H1 (cell line): ENCODE measurements at regions not wholly inside any gene's neighbourhood (a gene's known extent, or its start where the extent isn't known, plus 50 kb on each side); places are given as distances from the start of the nearest gene placed in this dataset.
A peak's percentile ranks its signal among the peaks of the same experiment; 100 is the strongest.

ENCODE experiments used
- CTCF ChIA-PET: fragments of 300-600 bp; sonication (Branson Sonifier 250); formaldehyde crosslinking; loops from one replicate; lab custom pipeline; 2021; ENCODE audit not compliant: partially characterized antibody; lab: Charles Lee
- POLR2A ChIA-PET: fragments of 300-600 bp; sonication (Branson Sonifier 250); formaldehyde crosslinking; loops from one replicate; lab custom pipeline; 2021; ENCODE audit warnings: inconsistent platforms; ENCODE audit not compliant: partially characterized antibody; lab: Charles Lee
- DNase-seq, 2 experiments: peaks; one replicate each; pipeline versions ENCODE4 v3.0.0 to v3.0.0-alpha.2; 2010 to 2022; ENCODE audit warnings: low spot score in 2 of 2, low read depth in 1 of 2, mixed read lengths in 1 of 2
- FAIRE-seq: peaks from 2 replicates; lab custom pipeline; 2011; peaks lifted over from hg19 to GRCh38; lab: Jason Lieb, UNC
- H2AFZ ChIP-seq: 2 replicates; pipeline ENCODE4 v1.8.1; 2012; ENCODE audit warnings: low read length, inconsistent platforms
- H2AK5ac ChIP-seq: 2 replicates; pipeline ENCODE4 v1.6.1; 2013; ENCODE audit warnings: low read depth, low read length
- H2BK120ac ChIP-seq: replicated peaks from 2 replicates; pipeline ENCODE3; 2013; ENCODE audit warnings: low read depth, low read length, inconsistent platforms
- H2BK12ac ChIP-seq: 2 replicates; pipeline ENCODE4 v1.6.1; 2013; ENCODE audit warnings: low read depth, low read length
- H2BK15ac ChIP-seq: 2 replicates; pipeline ENCODE4 v1.6.1; 2013; ENCODE audit warnings: low read length
- H2BK20ac ChIP-seq: 2 replicates; pipeline ENCODE4 v1.6.1; 2013; ENCODE audit warnings: low read length
- H2BK5ac ChIP-seq: 2 replicates; pipeline ENCODE4 v1.6.1; 2013; ENCODE audit warnings: low read depth, low read length
- H3K14ac ChIP-seq: 2 replicates; pipeline ENCODE4 v1.6.1; 2013; ENCODE audit warnings: inconsistent platforms; ENCODE audit not compliant: insufficient read length
- H3K18ac ChIP-seq: 2 replicates; pipeline ENCODE4 v1.6.1; 2013; ENCODE audit warnings: low read length; ENCODE audit errors: extremely low read depth
- H3K23ac ChIP-seq: 2 replicates; pipeline ENCODE4 v1.6.1; 2013; ENCODE audit warnings: inconsistent platforms; ENCODE audit not compliant: insufficient read length
- H3K23me2 ChIP-seq: 2 replicates; pipeline ENCODE4 v1.6.1; 2013; ENCODE audit warnings: low read depth, low read length
- H3K27ac ChIP-seq: 2 replicates; pipeline ENCODE4 v1.6.1; 2011; ENCODE audit warnings: low read depth, low read length, inconsistent platforms
- H3K27me3 ChIP-seq, 4 experiments: replicated peaks in 1 of 4; 1 replicate in 1 of 4; 2 replicates in 3 of 4; pipeline versions ENCODE4 v1.6.1 to v1.8.1; 2011 to 2013; ENCODE audit warnings: low read length in 3 of 4, mild to moderate bottlenecking in 3 of 4, inconsistent platforms in 2 of 4, mixed read lengths in 2 of 4, moderate library complexity in 1 of 4; ENCODE audit not compliant: control insufficient read depth in 3 of 4, insufficient read depth in 3 of 4; ENCODE audit errors: extremely low read depth in 1 of 4
- H3K36me3 ChIP-seq, 4 experiments: 2 replicates each; pipeline versions ENCODE4 v1.6.1 to v1.8.1; 2011 to 2013; ENCODE audit warnings: mild to moderate bottlenecking in 4 of 4, low read length in 3 of 4, moderate library complexity in 2 of 4, control low read depth in 1 of 4, inconsistent platforms in 1 of 4; ENCODE audit not compliant: insufficient read depth in 4 of 4, control insufficient read depth in 2 of 4
- H3K4ac ChIP-seq: replicated peaks from 2 replicates; pipeline ENCODE3; 2013; ENCODE audit warnings: low read length, low read depth, mixed read lengths, inconsistent platforms; ENCODE audit not compliant: insufficient read length
- H3K4me1 ChIP-seq, 4 experiments: replicated peaks in 1 of 4; 1 replicate in 1 of 4; 2 replicates in 3 of 4; pipeline versions ENCODE4 v1.6.1 to v1.8.1; 2011 to 2013; ENCODE audit warnings: low read length in 3 of 4, inconsistent platforms in 2 of 4, mixed read lengths in 1 of 4; ENCODE audit not compliant: insufficient read depth in 4 of 4, control insufficient read depth in 3 of 4
- H3K4me2 ChIP-seq, 2 experiments: 2 replicates each; pipeline versions ENCODE4 v1.6.1 to v1.8.1; 2011 to 2013; ENCODE audit warnings: low read depth in 2 of 2, low read length in 2 of 2, control low read depth in 1 of 2, inconsistent platforms in 1 of 2, mild to moderate bottlenecking in 1 of 2; ENCODE audit not compliant: insufficient read depth in 1 of 2
- H3K4me3 ChIP-seq, 4 experiments: fragments of 200-600, 300-600 bp in 1 of 4; sonication (generic), shearing (Covaris generic), sonication (Bioruptor Twin) in 1 of 4; 2 replicates each; pipeline versions ENCODE4 v1.5.1 to v1.8.1; 2011 to 2016; ENCODE audit warnings: low read length in 4 of 4, low read depth in 3 of 4, control low read depth in 2 of 4, inconsistent platforms in 2 of 4, mild to moderate bottlenecking in 2 of 4, mixed read lengths in 1 of 4, moderate library complexity in 1 of 4; ENCODE audit not compliant: insufficient read depth in 2 of 4; ENCODE audit errors: extremely low read depth in 1 of 4
- H3K56ac ChIP-seq: replicated peaks from 2 replicates; pipeline ENCODE3; 2013; ENCODE audit warnings: low read depth, mild to moderate bottlenecking, mixed read lengths, low read length, inconsistent platforms; ENCODE audit not compliant: insufficient read length
- H3K79me1 ChIP-seq: 2 replicates; pipeline ENCODE4 v1.6.1; 2013; ENCODE audit warnings: low read depth, low read length, control low read depth
- H3K79me2 ChIP-seq, 2 experiments: 2 replicates each; pipeline versions ENCODE4 v1.6.1 to v1.8.1; 2012 to 2013; ENCODE audit warnings: low read length in 2 of 2, mild to moderate bottlenecking in 2 of 2, inconsistent platforms in 1 of 2; ENCODE audit not compliant: insufficient read depth in 2 of 2, control insufficient read depth in 1 of 2
- H3K9ac ChIP-seq, 4 experiments: replicated peaks in 1 of 4; 1 replicate in 1 of 4; 2 replicates in 3 of 4; pipeline versions ENCODE4 v1.6.1 to v1.8.1; 2011 to 2013; ENCODE audit warnings: low read depth in 3 of 4, low read length in 3 of 4, control low read depth in 2 of 4, mild to moderate bottlenecking in 2 of 4, moderate library complexity in 2 of 4, inconsistent platforms in 1 of 4; ENCODE audit errors: extremely low read depth in 1 of 4
- H3K9me3 ChIP-seq, 2 experiments: 2 replicates each; pipeline versions ENCODE4 v1.6.1 to v1.8.1; 2012 to 2013; ENCODE audit warnings: mild to moderate bottlenecking in 2 of 2, moderate library complexity in 2 of 2, control low read depth in 1 of 2, inconsistent platforms in 1 of 2, low read depth in 1 of 2, low read length in 1 of 2, mixed read lengths in 1 of 2; ENCODE audit not compliant: insufficient read depth in 2 of 2
- H4K20me1 ChIP-seq, 2 experiments: replicated peaks in 1 of 2; 2 replicates each; pipeline versions ENCODE3 to v1.8.1; 2011 to 2013; ENCODE audit warnings: inconsistent platforms in 2 of 2, low read length in 2 of 2, mild to moderate bottlenecking in 1 of 2; ENCODE audit not compliant: insufficient read depth in 2 of 2, control insufficient read depth in 1 of 2
- H4K5ac ChIP-seq: 2 replicates; pipeline ENCODE4 v1.6.1; 2013; ENCODE audit warnings: low read length, low read depth, mixed read lengths, inconsistent platforms; ENCODE audit not compliant: insufficient read length
- H4K8ac ChIP-seq: 2 replicates; pipeline ENCODE4 v1.8.0; 2013; ENCODE audit warnings: mild to moderate bottlenecking, moderate library complexity, low read length, inconsistent platforms; ENCODE audit not compliant: insufficient read depth; ENCODE audit errors: extremely low read depth
- H4K91ac ChIP-seq: replicated peaks from 2 replicates; pipeline ENCODE3; 2013; ENCODE audit warnings: low read length, mixed read lengths, inconsistent platforms; ENCODE audit not compliant: insufficient read length
- BACH1 ChIP-seq: IDR thresholded peaks from 2 replicates; pipeline ENCODE4 v1.6.1; 2012; ENCODE audit warnings: low read length, improper control_type of control experiment
- BCL11A ChIP-seq, 2 experiments: IDR thresholded peaks; one replicate each; pipeline ENCODE4 v1.6.1; 2011; ENCODE audit warnings: low read depth in 2 of 2, low read length in 2 of 2, mild to moderate bottlenecking in 2 of 2
- CBX5 ChIP-seq: fragments of 300-800, 300-1000 bp; sonication (generic); IDR thresholded peaks from 2 replicates; pipeline ENCODE4 v1.7.1; 2016; ENCODE audit warnings: antibody characterized with exemption, low read length, low read depth
- CBX8 ChIP-seq: fragments of 300-800, 300-1000 bp; sonication (generic); IDR thresholded peaks from 2 replicates; pipeline ENCODE4 v1.7.1; 2016; ENCODE audit warnings: low read depth, low read length, borderline replicate concordance
- CEBPB ChIP-seq: IDR thresholded peaks from 2 replicates; pipeline ENCODE4 v1.6.1; 2012; ENCODE audit warnings: low read depth, low read length
- CHD2 ChIP-seq: IDR thresholded peaks from 2 replicates; pipeline ENCODE4 v1.6.1; 2012; ENCODE audit warnings: low read length, improper control_type of control experiment
- POLR2AphosphoS5 ChIP-seq: IDR thresholded peaks from 2 replicates; pipeline ENCODE4 v1.6.1; 2011; ENCODE audit warnings: low read depth, low read length
- SP1 ChIP-seq: IDR thresholded peaks from 2 replicates; pipeline ENCODE4 v1.6.1; 2011; ENCODE audit warnings: low read depth, low read length
- SP2 ChIP-seq: IDR thresholded peaks from 2 replicates; pipeline ENCODE4 v1.6.1; 2012; ENCODE audit warnings: mild to moderate bottlenecking, low read length, inconsistent platforms
- SP4 ChIP-seq: IDR thresholded peaks from 2 replicates; pipeline ENCODE4 v1.6.1; 2012; ENCODE audit warnings: low read length, inconsistent platforms
- SRF ChIP-seq: IDR thresholded peaks from 2 replicates; pipeline ENCODE4 v1.6.1; 2011; ENCODE audit warnings: mild to moderate bottlenecking, low read depth, low read length, moderate library complexity
- TBP ChIP-seq: IDR thresholded peaks from 2 replicates; pipeline ENCODE4 v1.6.1; 2011; ENCODE audit warnings: low read depth, low read length, improper control_type of control experiment
- TEAD4 ChIP-seq: IDR thresholded peaks from 2 replicates; pipeline ENCODE4 v1.6.1; 2012; ENCODE audit warnings: low read depth, low read length, inconsistent platforms, mixed read lengths
- WGBS, 2 experiments: shearing (Covaris generic) in 1 of 2; methylation state at CpG; one replicate each; pipeline versions ENCODE4 v1.1.6 to v1.1.7; 2013 to 2015; ENCODE audit warnings: low lambda C conversion rate in 2 of 2, mixed read lengths in 2 of 2, inconsistent platforms in 1 of 2, low coverage in 1 of 2, missing lambda C conversion rate in 1 of 2; ENCODE audit not compliant: insufficient replicate concordance in 2 of 2, insufficient coverage in 1 of 2, insufficient read length in 1 of 2; ENCODE audit errors: extremely low coverage in 1 of 2, missing lambda C conversion rate in 1 of 2; 5-methylcytosine and 5-hydroxymethylcytosine counted together

DNA sequence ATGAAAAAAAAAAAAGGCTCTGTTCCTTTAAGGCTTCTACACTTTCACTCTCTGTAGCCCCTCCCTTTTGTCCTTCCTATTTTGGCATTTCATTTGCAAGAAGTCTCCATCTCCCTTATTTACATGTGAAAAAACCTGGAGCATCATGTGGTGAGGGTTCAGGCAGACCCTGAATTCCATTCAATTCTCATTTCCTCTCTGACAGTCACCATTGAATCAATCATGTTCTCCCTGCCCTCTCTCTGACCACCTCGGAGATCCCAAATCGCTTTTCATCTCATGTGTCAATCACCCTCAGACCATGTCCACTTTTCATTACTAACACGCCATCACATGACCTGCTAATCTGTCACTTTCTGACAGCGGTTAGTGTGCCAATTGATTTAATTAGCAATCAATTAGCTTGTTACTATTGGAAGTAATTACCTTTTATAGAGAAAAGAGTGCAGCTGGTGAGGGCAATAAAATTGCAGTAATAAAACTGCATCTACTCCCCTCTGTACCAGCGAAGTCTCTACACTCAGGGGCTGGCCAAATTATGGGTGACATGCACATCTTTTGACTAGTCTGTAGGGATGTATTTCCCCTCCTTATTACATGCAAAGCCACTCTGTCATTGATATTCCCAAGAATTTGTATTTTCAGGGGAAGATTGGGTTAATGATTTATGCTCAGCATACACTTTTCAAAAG, 317.4 kb downstream of the EN1 start:
- Histone ChIP-seq H4K20me1 (no peaks in the 10 kb centered on the region), H3K14ac (no peak overlapping the region), H3K79me2 (no peaks in the 10 kb centered on the region), H3K9me3 (no peaks in the 10 kb centered on the region), H4K91ac (peak overlapping the region; percentile 22), H2BK12ac (no peak overlapping the region), H3K23ac (no peak overlapping the region), H3K4me3 (peak overlapping the region in 1 of 4 experiments; percentile 34; a peak in 1 of 8 replicates), H2BK5ac (peak overlapping the region; percentile 71; the same call in 1 of the 2 replicates), H3K4ac (peak overlapping the region; percentile 8), H2BK15ac (no peak overlapping the region), H4K8ac (no peak overlapping the region), H4K5ac (no peak overlapping the region), H3K79me1 (no peaks in the 10 kb centered on the region), H3K18ac (peak overlapping the region; percentile 91), H3K4me2 (peak overlapping the region; percentile 55 to 65), H3K56ac (no peak overlapping the region), H2BK120ac (peak overlapping the region; percentile 65), H3K9ac (no peak overlapping the region), H3K27ac (no peak overlapping the region), H3K27me3 (0 out of 7 replicates have a peak, but pooled peaks cover 0 to 2% (median 0%) of the 10 kb centered on the region in 4 experiments), H2AFZ (no peak overlapping the region), H3K4me1 (peaks cover 5 to 22% (median 13%) of the 10 kb centered on the region in 4 experiments; a peak in 5 of 7 replicates), H3K23me2 (peaks cover 2% of the 10 kb centered on the region; the same call in 1 of the 2 replicates), H2AK5ac (0 out of 2 replicates have a peak overlapping the region, but pooled peaks have one; percentile 1), H2BK20ac (peak overlapping the region; percentile 63; the same call in 1 of the 2 replicates), H3K36me3 (no peaks in the 10 kb centered on the region)
- CTCF ChIA-PET = interaction anchor here (1.4 kb wide), 1 partner anchor 9 kb away, joined by 9 read pairs; no protein-coding TSS in a partner anchor
- peak in 1 of 2 experiments; percentile 49 for DNase-seq
- 21% methylated on average over 5 of the region's 5 CpGs; no CpG with 5 or more reads in 1 of the 2 experiments for WGBS, 2 experiments
- peak; percentile 94 for FAIRE-seq
- TF ChIP-seq POLR2AphosphoS5 = no peak
- no peak for TF ChIP-seq CHD2
- no peak for TF ChIP-seq TBP
- TF ChIP-seq SRF = no peak
- TF ChIP-seq BCL11A (IDR thresholded peaks at IDR 0.05; ENCODE audit: low read depth in 2 of 2, low read length in 2 of 2) = no peak
- no peak for TF ChIP-seq SP2
- no peak for TF ChIP-seq CBX5
- TF ChIP-seq CEBPB = no peak
- no peak for TF ChIP-seq CBX8
- TF ChIP-seq BACH1 = no peak
- 0 out of 2 replicates have a peak, but pooled peaks have one; percentile 55 for TF ChIP-seq TEAD4
- TF ChIP-seq SP4 = no peak
- 0 out of 2 replicates have a peak, but pooled peaks have one; percentile 43 for TF ChIP-seq SP1
- POLR2A ChIA-PET = interaction anchor here (0.6 to 1.4 kb wide), 3 partner anchors 9 to 277 kb away, joined by 3 to 4 read pairs (median 3); no protein-coding TSS in a partner anchor
